ENCODE measurements at regions not wholly inside any gene's neighbourhood (a gene's known extent, or its start where the extent isn't known, plus 50 kb on each side); places are given as distances from the start of the nearest gene placed in this dataset.

- FAIRE-seq, result no peak
- no peak for ATAC-seq
- ChIA-PET RAD21 (ENCODE audit: unreplicated experiment) (no interaction called here), SMC1A (ENCODE audit: uncharacterized antibody, unreplicated experiment) (interaction anchor here (0.7 kb wide), 1 partner anchor 12 kb away, joined by 3 read pairs; no protein-coding TSS in a partner anchor), CTCF (interaction anchor here (0.5 kb wide), 1 partner anchor 1182 kb away, joined by 3 read pairs; no protein-coding TSS in a partner anchor), POLR2A (no interaction called here)
- Histone ChIP-seq H4K20me1 (ENCODE audit: control insufficient read depth, insufficient read depth) (no peaks in the 10 kb centered on the region), H2AFZ (ENCODE audit: control insufficient read depth, low read depth, low read length) (no peak overlapping the region), H3K4me3 (no peak overlapping the region), H3K4me2 (ENCODE audit: control insufficient read depth, insufficient read depth) (no peak overlapping the region), H3K4me1 (ENCODE audit: control insufficient read depth, insufficient read depth, low read length) (no peaks in the 10 kb centered on the region), H3K27me3 (replicated peaks in 1 of 2; ENCODE audit: control insufficient read depth in 2 of 2, insufficient read depth in 2 of 2, low read length in 1 of 2) (no peaks in the 10 kb centered on the region), H3K36me3 (ENCODE audit: control insufficient read depth in 2 of 2, insufficient read depth in 2 of 2, low read length in 1 of 2) (no peaks in the 10 kb centered on the region), H3K79me2 (ENCODE audit: control insufficient read depth, insufficient read depth, low read length) (no peaks in the 10 kb centered on the region), H3K27ac (ENCODE audit: control insufficient read depth, insufficient read depth) (no peak overlapping the region), H3K9me3 (replicated peaks; ENCODE audit: control insufficient read depth, insufficient read depth, low read length) (no peaks in the 10 kb centered on the region), H3K9ac (ENCODE audit: control insufficient read depth, insufficient read depth, low read length) (no peak overlapping the region)
- WGBS (ENCODE audit: insufficient coverage, insufficient replicate concordance, low lambda C conversion rate, missing lambda C conversion rate), result 0% methylated on average over 1 of the region's 1 CpG
- in situ Hi-C loops (cut with MboI) (no loop called here), intact Hi-C loops (cut with micrococcal nuclease; ENCODE audit: unreplicated experiment) (no loop called here)
- no peak for DNase-seq (ENCODE audit: low read depth, low spot score)
- BruUV-seq (replicated peaks), result no TSS peak
- TF ChIP-seq HDAC2 (IDR thresholded peaks at IDR 0.05) (no peak), TAF1 (IDR thresholded peaks at IDR 0.05; ENCODE audit: borderline replicate concordance, low read depth, low read length) (no peak), CREM (IDR thresholded peaks at IDR 0.05; ENCODE audit: low read depth) (no peak), NFYA (IDR thresholded peaks at IDR 0.05; ENCODE audit: borderline replicate concordance, low read depth, low read length) (no peak), RB1 (IDR thresholded peaks at IDR 0.05; ENCODE audit: borderline replicate concordance) (no peak), USF1 (IDR thresholded peaks at IDR 0.05; ENCODE audit: borderline replicate concordance, extremely low read length, insufficient read depth, low read depth, low read length) (no peak), ZBTB4 (CRISPR knock-in tag; IDR thresholded peaks at IDR 0.05) (no peak), ZBTB11 (CRISPR knock-in tag; IDR thresholded peaks at IDR 0.05) (no peak), NFIC (IDR thresholded peaks at IDR 0.05; ENCODE audit: low read depth, low read length) (no peak), POLR2AphosphoS5 (IDR thresholded peaks at IDR 0.05; ENCODE audit: low read length) (no peak), ZNF207 (IDR thresholded peaks at IDR 0.05; ENCODE audit: borderline replicate concordance) (no peak), CREB1 (IDR thresholded peaks at IDR 0.05; ENCODE audit: low read depth) (no peak), RELB (IDR thresholded peaks at IDR 0.05; ENCODE audit: low read depth) (no peak), KDM1A (IDR thresholded peaks at IDR 0.05; ENCODE audit: borderline replicate concordance) (no peak), PAX8 (IDR thresholded peaks at IDR 0.05) (no peak), RBBP5 (conservative IDR thresholded peaks at IDR 0.05) (no peak)
These were observed 472.0 kb upstream of the FZD8 start for GRCh38 chr10:36114141-36114540.
